ENCODE measurements at regions not wholly inside any gene's neighbourhood (a gene's known extent, or its start where the extent isn't known, plus 50 kb on each side); places are given as distances from the start of the nearest gene placed in this dataset.

- TF ChIP-seq, protein P1, sequence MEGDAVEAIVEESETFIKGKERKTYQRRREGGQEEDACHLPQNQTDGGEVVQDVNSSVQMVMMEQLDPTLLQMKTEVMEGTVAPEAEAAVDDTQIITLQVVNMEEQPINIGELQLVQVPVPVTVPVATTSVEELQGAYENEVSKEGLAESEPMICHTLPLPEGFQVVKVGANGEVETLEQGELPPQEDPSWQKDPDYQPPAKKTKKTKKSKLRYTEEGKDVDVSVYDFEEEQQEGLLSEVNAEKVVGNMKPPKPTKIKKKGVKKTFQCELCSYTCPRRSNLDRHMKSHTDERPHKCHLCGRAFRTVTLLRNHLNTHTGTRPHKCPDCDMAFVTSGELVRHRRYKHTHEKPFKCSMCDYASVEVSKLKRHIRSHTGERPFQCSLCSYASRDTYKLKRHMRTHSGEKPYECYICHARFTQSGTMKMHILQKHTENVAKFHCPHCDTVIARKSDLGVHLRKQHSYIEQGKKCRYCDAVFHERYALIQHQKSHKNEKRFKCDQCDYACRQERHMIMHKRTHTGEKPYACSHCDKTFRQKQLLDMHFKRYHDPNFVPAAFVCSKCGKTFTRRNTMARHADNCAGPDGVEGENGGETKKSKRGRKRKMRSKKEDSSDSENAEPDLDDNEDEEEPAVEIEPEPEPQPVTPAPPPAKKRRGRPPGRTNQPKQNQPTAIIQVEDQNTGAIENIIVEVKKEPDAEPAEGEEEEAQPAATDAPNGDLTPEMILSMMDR (conservative IDR thresholded peaks at IDR 0.05; ENCODE audit: low read length), result no peak
- no peak for TF ChIP-seq EZH2phosphoT487 (IDR thresholded peaks at IDR 0.05; ENCODE audit: borderline replicate concordance, low read depth, low read length)
These were observed 346.6 kb downstream of the TSHZ3 start for GRCh38 chr19:31002518-31003244.
